ENCODE measurements at regions not wholly inside any gene's neighbourhood (a gene's known extent, or its start where the extent isn't known, plus 50 kb on each side); places are given as distances from the start of the nearest gene placed in this dataset.

GRCh38 chr9:75229605-75230332 lies 141.5 kb downstream of the OSTF1 start:
- no peak for TF ChIP-seq ISL1 (CRISPR knock-in tag; IDR thresholded peaks at IDR 0.05)
- TF ChIP-seq ZFP3 (CRISPR knock-in tag; IDR thresholded peaks at IDR 0.05): no peak
- TF ChIP-seq ARNTL (CRISPR knock-in tag; IDR thresholded peaks at IDR 0.05; ENCODE audit: borderline replicate concordance, low read depth): no peak
- no peak for TF ChIP-seq TSHZ2 (CRISPR knock-in tag; IDR thresholded peaks at IDR 0.05)
- no peak for TF ChIP-seq PPARA (CRISPR knock-in tag; IDR thresholded peaks at IDR 0.05; ENCODE audit: borderline replicate concordance)
- TF ChIP-seq ESRRG (CRISPR knock-in tag; IDR thresholded peaks at IDR 0.05): no peak
- no peak for TF ChIP-seq ZNF565 (CRISPR knock-in tag; conservative IDR thresholded peaks at IDR 0.05; ENCODE audit: low read depth)
- no peak for TF ChIP-seq ZFP30 (CRISPR knock-in tag; IDR thresholded peaks at IDR 0.05)
- no peak for TF ChIP-seq RARB (CRISPR knock-in tag; IDR thresholded peaks at IDR 0.05)
- ATAC-seq: no peak

- TF ChIP-seq ZFP3 (CRISPR knock-in tag; IDR thresholded peaks at IDR 0.05): no peak
- no peak for TF ChIP-seq ZFP30 (CRISPR knock-in tag; IDR thresholded peaks at IDR 0.05)
- TF ChIP-seq TCF4 (CRISPR knock-in tag; IDR thresholded peaks at IDR 0.05; ENCODE audit: borderline replicate concordance): no peak
- TF ChIP-seq TSHZ2 (CRISPR knock-in tag; IDR thresholded peaks at IDR 0.05): no peak
- no peak for TF ChIP-seq OSR1 (CRISPR knock-in tag; IDR thresholded peaks at IDR 0.05)
- no peak for TF ChIP-seq ARNTL (CRISPR knock-in tag; IDR thresholded peaks at IDR 0.05; ENCODE audit: borderline replicate concordance, low read depth)
- no peak for TF ChIP-seq CSDC2 (CRISPR knock-in tag; IDR thresholded peaks at IDR 0.05)
- TF ChIP-seq POU6F1 (CRISPR knock-in tag; IDR thresholded peaks at IDR 0.05; ENCODE audit: borderline replicate concordance, low read depth): no peak
- no peak for TF ChIP-seq ZNF565 (CRISPR knock-in tag; conservative IDR thresholded peaks at IDR 0.05; ENCODE audit: low read depth)
- TF ChIP-seq BACH2 (CRISPR knock-in tag; IDR thresholded peaks at IDR 0.05; ENCODE audit: borderline replicate concordance): no peak
- no peak for ATAC-seq
Measured at GRCh38 chr9:75230469-75230868, 142.2 kb downstream of the OSTF1 start.

- TF ChIP-seq PPARA (CRISPR knock-in tag; IDR thresholded peaks at IDR 0.05; ENCODE audit: borderline replicate concordance) (no peak), OSR1 (CRISPR knock-in tag; IDR thresholded peaks at IDR 0.05) (no peak), TSHZ2 (CRISPR knock-in tag; IDR thresholded peaks at IDR 0.05) (no peak), BACH2 (CRISPR knock-in tag; IDR thresholded peaks at IDR 0.05; ENCODE audit: borderline replicate concordance) (no peak), ESRRG (CRISPR knock-in tag; IDR thresholded peaks at IDR 0.05) (no peak), CSRNP3 (CRISPR knock-in tag; IDR thresholded peaks at IDR 0.05) (no peak), SNAI2 (CRISPR knock-in tag; IDR thresholded peaks at IDR 0.05) (no peak), ARNTL (CRISPR knock-in tag; IDR thresholded peaks at IDR 0.05; ENCODE audit: borderline replicate concordance, low read depth) (no peak)
- no peak for ATAC-seq
Measured at GRCh38 chr9:75231167-75231566, 142.9 kb downstream of the OSTF1 start.

Measured in SK-N-SH treated with all-trans-retinoic acid at 6 μM for 48 hours (cell line).